RCC 7860 (cell line): ENCODE measurements at regions not wholly inside any gene's neighbourhood (a gene's known extent, or its start where the extent isn't known, plus 50 kb on each side); places are given as distances from the start of the nearest gene placed in this dataset.
A peak's percentile ranks its signal among the peaks of the same experiment; 100 is the strongest.

Experiments
- DNase-seq: peaks from one replicate; pipeline ENCODE4 v3.0.0-alpha.2; 2015; ENCODE audit warnings: low spot score
- FAIRE-seq: peaks from 2 replicates; lab custom pipeline; 2012; peaks lifted over from hg19 to GRCh38; lab: Jason Lieb, UNC

GRCh38 chr5:89260254-89260653, 377.3 kb upstream of the MEF2C start:
- DNase-seq (no peak), FAIRE-seq (no peak)

GRCh38 chr5:89255845-89256463, 373.0 kb upstream of the MEF2C start:
- FAIRE-seq (no peak), DNase-seq (peak; percentile 22)

GRCh38 chr5:89253666-89254352, 370.8 kb upstream of the MEF2C start:
- DNase-seq (no peak), FAIRE-seq (no peak)

DNA sequence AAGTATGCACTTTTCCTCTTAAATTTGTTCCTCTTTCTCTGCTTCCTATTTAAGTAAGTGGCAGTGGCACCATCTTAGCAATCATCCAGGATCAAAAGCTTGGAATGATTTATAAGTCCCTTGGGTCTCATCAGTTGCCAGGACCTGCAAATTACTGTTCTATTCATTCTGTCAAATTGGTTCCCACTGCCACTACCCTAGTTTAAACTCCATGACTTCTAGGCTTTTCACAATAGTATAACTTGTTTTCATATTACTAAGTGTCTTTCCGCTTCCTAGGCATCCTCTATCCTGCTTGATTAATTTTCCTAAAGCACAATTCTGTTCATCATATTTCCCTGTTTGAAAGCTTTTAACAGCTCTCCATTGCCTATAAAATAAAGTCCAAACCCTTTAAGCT, 363.9 kb upstream of the MEF2C start:
- DNase-seq: no peak
- FAIRE-seq: no peak

DNA sequence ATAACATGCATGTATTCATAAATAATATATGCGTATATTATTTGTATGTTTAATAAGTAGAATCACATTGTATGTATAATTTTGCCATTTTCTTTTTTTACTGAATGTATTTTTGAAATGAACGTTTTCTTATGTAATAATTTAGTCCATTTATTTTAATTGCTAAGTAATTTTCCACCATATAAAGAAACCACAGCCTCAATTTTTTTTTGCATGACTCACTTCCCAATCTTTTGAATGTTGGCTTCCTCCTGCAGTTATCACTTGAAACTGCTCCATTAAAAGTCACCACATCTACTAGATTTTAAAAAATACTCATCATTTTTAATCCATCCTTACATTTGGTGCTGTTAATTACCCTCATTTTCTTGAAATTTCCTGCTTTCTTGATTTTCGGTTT, 363.3 kb upstream of the MEF2C start:
- no peak for FAIRE-seq
- no peak for DNase-seq

GRCh38 chr5:89243611-89244010, 360.6 kb upstream of the MEF2C start:
- DNase-seq: no peak
- FAIRE-seq: no peak

DNA sequence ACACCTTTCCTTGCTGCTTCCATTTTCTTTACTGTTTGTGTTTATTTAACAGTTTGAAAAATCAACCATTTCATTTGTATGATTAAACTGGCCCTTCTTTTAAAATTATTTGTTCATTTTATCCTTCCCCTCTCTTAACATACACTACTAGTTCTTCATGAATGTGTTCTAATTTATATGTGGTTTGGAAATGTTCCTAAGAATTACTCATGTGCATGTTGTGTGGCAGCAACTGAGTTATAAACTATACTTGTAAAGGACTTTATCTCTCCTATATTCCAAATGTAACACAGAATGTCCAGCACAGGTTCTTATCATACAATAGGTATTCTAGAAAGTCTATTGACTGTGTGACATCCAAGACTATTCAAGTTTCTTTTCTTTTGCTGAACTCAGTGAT, 358.2 kb upstream of the MEF2C start:
- no peak for DNase-seq
- FAIRE-seq: no peak

DNA sequence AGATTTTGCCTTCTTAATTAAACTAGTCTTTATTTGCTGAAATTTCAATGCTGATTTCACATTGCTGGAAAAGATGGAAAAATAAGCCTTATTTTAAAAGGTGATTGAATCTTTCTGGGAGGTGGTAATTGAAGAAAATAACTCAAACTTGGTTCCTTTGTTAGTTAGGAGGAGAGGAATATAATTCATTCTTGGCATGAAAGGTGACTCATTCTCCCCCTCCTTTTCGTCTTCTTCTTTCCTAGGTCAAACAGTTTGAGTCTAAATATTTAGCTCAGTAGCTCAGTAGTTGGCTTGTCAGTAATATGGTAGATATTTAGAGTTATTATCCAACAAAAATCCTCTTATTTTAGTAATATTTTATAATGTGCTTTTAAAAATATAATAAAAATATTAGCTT, 353.9 kb upstream of the MEF2C start:
- FAIRE-seq (no peak), DNase-seq (no peak)

DNA sequence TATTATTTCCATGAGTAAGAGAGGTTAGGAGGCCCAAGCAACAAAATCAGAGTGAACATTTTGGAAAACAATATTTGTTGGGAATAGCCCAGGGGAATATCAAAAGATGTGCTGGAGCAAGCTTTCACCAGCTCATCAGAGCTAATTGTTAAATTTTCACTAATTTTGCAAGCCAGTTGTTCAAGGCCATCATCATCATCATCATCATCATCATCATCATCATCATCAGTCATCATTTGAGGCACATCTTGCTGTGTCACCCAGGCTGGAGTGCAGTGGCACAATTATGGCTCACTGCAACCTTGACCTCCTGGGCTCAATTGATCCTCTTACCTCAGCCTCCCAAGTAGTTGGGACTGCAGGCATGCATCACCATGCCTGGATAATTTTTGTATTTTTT, 350.5 kb upstream of the MEF2C start:
- FAIRE-seq: no peak
- no peak for DNase-seq

- DNase-seq (no peak), FAIRE-seq (no peak)
Observed at GRCh38 chr5:89232139-89232603, 349.2 kb upstream of the MEF2C start.

- FAIRE-seq: no peak
Observed at GRCh38 chr5:89230178-89230577, 347.2 kb upstream of the MEF2C start.

DNA sequence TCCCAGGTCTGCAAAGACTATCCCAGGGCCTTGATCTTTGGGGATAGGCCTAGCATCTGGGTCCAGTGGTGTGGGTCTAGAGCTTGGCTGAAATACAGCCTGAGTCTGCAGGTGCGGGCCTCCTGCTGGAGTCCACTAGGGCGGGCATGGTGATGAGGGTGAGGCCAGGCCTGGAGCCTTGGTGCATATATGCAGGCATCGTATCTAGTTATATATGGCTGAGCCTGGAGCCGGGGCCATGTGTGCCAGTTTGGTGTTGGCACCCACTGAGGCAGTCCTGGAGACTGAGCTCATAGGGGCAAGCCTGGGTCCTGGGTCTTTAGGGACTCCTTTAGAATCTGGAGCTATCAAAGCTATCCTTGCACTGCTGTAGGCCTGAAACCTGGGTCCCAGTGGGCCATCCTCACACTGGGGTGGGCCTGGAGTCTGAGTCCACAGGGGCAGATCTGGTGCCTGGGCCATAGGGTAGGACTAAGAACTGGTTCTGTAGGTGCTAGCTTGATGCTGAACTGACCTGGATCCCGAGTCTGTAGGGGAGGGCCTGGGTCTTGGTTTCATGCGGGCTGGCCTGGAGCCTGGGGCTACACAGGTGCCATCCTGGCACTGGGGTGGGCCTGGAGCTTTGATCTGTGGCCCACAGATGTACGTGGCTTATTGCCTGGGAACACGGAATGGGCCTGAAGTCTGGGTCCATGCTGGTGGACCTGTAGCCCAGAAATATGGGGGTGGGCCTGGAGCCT, 346.5 kb upstream of the MEF2C start:
- DNase-seq (no peak), FAIRE-seq (no peak)

More at GRCh38 chr5:89230178-89230577, 347.2 kb upstream of the MEF2C start:
- DNase-seq: no peak

DNA sequence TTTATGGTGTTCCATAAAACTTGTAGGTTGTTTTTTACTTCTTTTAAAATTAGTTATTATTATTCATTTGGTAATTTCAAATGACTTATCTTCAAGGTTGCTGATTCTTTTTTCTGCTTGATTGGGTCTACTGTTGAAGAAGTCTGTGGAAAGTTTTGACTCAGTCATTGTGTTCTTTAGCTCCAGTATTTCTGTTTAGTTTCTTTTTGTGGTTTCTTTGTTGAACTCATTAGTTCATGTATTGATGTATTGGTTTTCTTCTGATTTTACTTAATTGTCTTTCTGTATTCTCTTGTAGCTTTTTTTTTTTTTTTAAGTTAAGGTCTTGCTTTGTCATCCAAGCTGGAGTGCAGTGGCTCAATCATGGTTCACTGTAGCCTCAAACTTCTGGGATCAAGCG, 345.4 kb upstream of the MEF2C start:
- DNase-seq (no peak), FAIRE-seq (no peak)

GRCh38 chr5:89218364-89218763, 335.4 kb upstream of the MEF2C start:
- DNase-seq (no peak), FAIRE-seq (no peak)

- DNase-seq (no peak), FAIRE-seq (no peak)
Observed at GRCh38 chr5:89216606-89217005, 333.6 kb upstream of the MEF2C start.

GRCh38 chr5:89213573-89213972, 330.6 kb upstream of the MEF2C start:
- DNase-seq: no peak
- FAIRE-seq: peak; percentile 18

DNA sequence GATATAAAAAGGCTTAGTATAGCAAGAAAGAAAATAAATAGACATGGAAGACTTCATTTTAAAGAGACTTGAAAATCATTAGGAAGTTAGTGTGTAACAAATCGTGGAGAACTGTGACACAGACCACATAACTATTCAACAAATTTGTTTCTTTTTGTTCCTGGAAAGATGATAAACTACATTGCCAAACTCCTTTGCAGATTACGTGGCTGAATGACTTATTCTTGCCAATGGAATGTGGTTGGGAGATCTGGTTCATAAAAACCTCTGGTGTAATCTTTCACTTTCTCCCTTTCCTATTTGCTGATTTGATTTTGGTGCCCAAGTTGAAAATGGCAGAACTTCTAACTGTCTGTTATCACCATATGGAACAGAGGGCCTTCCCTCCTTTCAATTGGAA, 328.9 kb upstream of the MEF2C start:
- peak; percentile 42 for FAIRE-seq
- peak; percentile 14 for DNase-seq

DNA sequence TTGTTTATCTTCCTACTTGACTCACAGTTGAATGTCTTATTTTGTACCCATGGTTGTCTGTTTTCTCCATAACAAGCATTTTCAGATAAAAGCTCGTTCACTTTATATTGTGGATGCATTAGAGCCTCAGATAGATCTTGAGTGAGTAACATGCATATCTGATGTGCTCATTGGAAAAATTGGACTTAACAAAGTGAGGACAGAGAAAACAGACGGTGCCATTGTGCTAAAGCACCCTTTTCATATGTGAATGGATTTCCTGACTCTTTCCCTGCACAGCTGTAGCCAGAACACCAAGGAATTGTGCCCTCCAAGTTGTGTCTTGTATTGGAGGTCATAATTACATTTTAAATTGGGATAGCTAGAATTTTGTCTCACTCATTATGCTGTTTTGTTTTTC, 325.8 kb upstream of the MEF2C start:
- no peak for FAIRE-seq

DNA sequence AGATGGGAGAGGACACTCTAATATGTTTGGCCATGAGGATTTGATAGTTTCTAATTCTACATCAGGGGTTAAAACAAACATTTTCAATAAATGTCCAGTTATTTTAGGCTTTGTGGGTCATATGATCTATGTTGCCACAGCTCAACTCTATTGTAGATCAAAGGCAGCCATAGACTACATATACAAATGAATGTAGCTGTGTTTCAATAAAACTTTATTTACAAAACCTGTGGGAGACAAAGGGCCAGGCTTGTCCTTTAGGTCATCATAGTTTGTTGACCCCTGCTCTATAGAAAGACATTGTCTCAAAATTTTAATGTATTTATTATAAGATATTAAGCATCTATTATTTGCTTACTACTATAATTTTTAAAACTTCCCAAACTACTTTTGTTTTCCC, 325.4 kb upstream of the MEF2C start:
- no peak for FAIRE-seq
- DNase-seq: no peak

More for the DNA sequence above, 325.8 kb upstream of the MEF2C start:
- no peak for DNase-seq

GRCh38 chr5:89204756-89205155, 321.8 kb upstream of the MEF2C start:
- FAIRE-seq: no peak
- no peak for DNase-seq

GRCh38 chr5:89203611-89204010, 320.6 kb upstream of the MEF2C start:
- FAIRE-seq (no peak), DNase-seq (no peak)

DNA sequence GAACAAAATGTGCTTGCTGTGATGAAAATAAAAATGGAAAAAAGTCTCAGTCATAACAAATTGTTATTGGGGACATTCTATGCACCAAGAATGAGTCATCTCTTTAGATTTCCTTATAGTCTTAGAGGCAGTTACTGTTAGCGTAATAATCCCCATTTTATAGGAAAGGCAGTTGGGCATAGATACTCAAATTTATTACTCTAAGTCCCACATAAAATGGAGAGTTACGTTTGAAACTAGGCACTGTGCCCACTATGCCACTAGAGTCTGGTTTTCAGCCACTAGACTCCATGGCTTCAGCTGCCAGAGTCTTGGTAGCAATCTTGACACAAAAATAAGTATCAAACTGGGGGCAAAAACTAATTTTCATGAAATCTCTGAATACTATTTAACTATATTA, 317.9 kb upstream of the MEF2C start:
- no peak for FAIRE-seq
- DNase-seq: no peak
